Esophagus muscularis mucosa (tissue), 4 donors: ENCODE measurements at regions not wholly inside any gene's neighbourhood (a gene's known extent, or its start where the extent isn't known, plus 50 kb on each side); places are given as distances from the start of the nearest gene placed in this dataset.

Experiments used
- DNase-seq: peaks from one replicate; pipeline ENCODE4 v3.0.0-alpha.2; 2017; ENCODE audit errors: extremely low spot score
- H3K27ac ChIP-seq, 4 donors: fragments of 200-600 bp; sonication (generic); replicated peaks in 1 of 4; 1 replicate in 3 of 4; 2 replicates in 1 of 4; pipeline ENCODE4 v1.5.1; 2016 to 2019; ENCODE audit warnings: mild to moderate bottlenecking in 1 of 4
- H3K27me3 ChIP-seq, 4 donors: fragments of 200-600 bp; sonication (generic); one replicate each; pipeline versions ENCODE4 v1.5.1 to v1.6.0; 2016 to 2019
- H3K36me3 ChIP-seq, 4 donors: fragments of 200-600 bp; sonication (generic); one replicate each; pipeline ENCODE4 v1.5.1; 2016 to 2019
- H3K4me1 ChIP-seq, 4 donors: fragments of 200-600 bp; sonication (generic); one replicate each; pipeline ENCODE4 v1.5.1; 2016 to 2019
- H3K4me3 ChIP-seq, 4 donors: fragments of 200-600 bp; sonication (generic); 1 replicate in 2 of 4; 2 replicates in 2 of 4; pipeline ENCODE4 v1.5.1; 2016 to 2019; ENCODE audit warnings: mild to moderate bottlenecking in 4 of 4, moderate library complexity in 1 of 4
- H3K9me3 ChIP-seq, 4 donors: fragments of 200-600 bp; sonication (generic); 1 replicate in 3 of 4; 2 replicates in 1 of 4; pipeline ENCODE4 v1.5.1; 2016 to 2019
- CTCF ChIP-seq, 3 experiments: fragments of 200-600 bp in 2 of 3; fragments of 450-650 bp in 1 of 3; sonication (generic) in 2 of 3; IDR thresholded peaks; one replicate each; pipeline ENCODE4 v1.5.1; 2017 to 2019; ENCODE audit warnings: antibody characterized with exemption in 3 of 3, mild to moderate bottlenecking in 2 of 3, moderate library complexity in 1 of 3
- EP300 ChIP-seq: sonication (generic); formaldehyde crosslinking; IDR thresholded peaks from one replicate; pipeline ENCODE4 v1.6.1; 2017; ENCODE audit warnings: antibody characterized with exemption
- POLR2A ChIP-seq: fragments of 450-650 bp; IDR thresholded peaks from one replicate; pipeline ENCODE4 v1.6.1; 2017; ENCODE audit warnings: antibody characterized with exemption, moderate library complexity, mild to moderate bottlenecking, low read depth
- POLR2AphosphoS5 ChIP-seq, 2 donors: sonication (generic); formaldehyde crosslinking; IDR thresholded peaks; one replicate each; pipeline ENCODE4 v1.6.1; 2017; ENCODE audit warnings: antibody characterized with exemption in 2 of 2
- WGBS: methylation state at CpG from one replicate; pipeline ENCODE4 v1.1.5; 2018; 5-methylcytosine and 5-hydroxymethylcytosine counted together
- intact Hi-C: fragments of 100-400 bp; cut with DNase I; formaldehyde crosslinking; loops from one replicate; pipeline ENCODE4 v1.15.1; 2023

- no peak overlapping the region for H3K27ac ChIP-seq
- no peaks in the 10 kb centered on the region for H3K36me3 ChIP-seq
- TF ChIP-seq CTCF (IDR thresholded peaks at IDR 0.05), result no peak
- TF ChIP-seq EP300, result no peak
- no peak for TF ChIP-seq POLR2AphosphoS5 (IDR thresholded peaks at IDR 0.05)
- TF ChIP-seq POLR2A, result no peak
- H3K27me3 ChIP-seq, result peaks cover 0 to 16% (median 0%) of the 10 kb centered on the region in 4 donors
- WGBS, result 74% methylated on average over 7 of the region's 7 CpGs
- H3K4me1 ChIP-seq, result peaks cover 0 to 13% (median 5%) of the 10 kb centered on the region in 4 donors
- H3K9me3 ChIP-seq, result no peaks in the 10 kb centered on the region
- no peak for DNase-seq
- H3K4me3 ChIP-seq, result no peak overlapping the region
- intact Hi-C loops, result loop anchor here (5.0 kb wide), 2 partner anchors 657 to 677 kb away; no protein-coding TSS in a partner anchor
Measured at GRCh38 chr7:156474241-156474743, 166.3 kb upstream of the RNF32 start.

DNA sequence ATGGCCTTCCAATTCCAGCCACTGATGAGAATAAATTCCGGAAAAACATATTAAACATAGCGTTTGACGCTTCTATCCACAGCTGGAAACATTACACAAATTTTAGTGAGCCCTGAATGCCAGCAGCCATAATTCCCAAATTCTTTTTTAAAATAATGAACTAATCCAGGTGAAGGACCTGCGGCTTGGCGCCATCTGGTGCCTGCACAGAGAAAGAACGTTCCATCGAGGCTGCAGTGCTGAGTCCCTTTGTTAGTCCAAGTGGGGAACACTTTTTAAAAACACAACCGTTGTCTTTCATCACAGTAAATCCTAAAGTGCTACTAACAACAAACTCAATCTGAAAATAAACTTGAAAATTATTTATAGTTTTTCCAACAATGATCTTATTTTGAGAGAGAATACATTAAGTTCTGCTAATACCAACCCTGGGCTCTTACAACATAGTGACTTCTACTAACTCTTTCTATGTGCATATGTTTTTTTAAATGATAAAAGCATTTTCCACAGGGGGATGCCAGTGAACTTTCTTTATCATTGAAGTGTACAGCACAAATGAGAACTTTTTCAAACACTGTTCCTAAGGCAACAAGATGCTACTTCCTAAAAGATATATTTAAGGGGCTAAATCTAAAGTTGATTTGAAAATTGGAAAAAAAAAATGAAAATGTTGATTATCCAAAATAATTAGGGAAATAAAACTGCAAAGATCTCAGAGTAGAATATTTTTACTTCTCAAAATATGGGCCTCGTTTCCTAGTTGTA is 166.9 kb upstream of the RNF32 start:
- no peaks in the 10 kb centered on the region for H3K9me3 ChIP-seq
- no peak overlapping the region for H3K27ac ChIP-seq
- DNase-seq, result no peak
- no peaks in the 10 kb centered on the region for H3K36me3 ChIP-seq
- peaks cover 0 to 11% (median 0%) of the 10 kb centered on the region in 4 donors for H3K27me3 ChIP-seq
- H3K4me1 ChIP-seq, result peaks cover 0 to 13% (median 5%) of the 10 kb centered on the region in 4 donors
- intact Hi-C loops, result loop anchor here (5.0 kb wide), 2 partner anchors 656 to 676 kb away; no protein-coding TSS in a partner anchor
- TF ChIP-seq CTCF (IDR thresholded peaks at IDR 0.05) (peak; percentile 39 to 62 (median 51)), POLR2A (no peak)
- 22% methylated on average over 9 of the region's 9 CpGs for WGBS
- H3K4me3 ChIP-seq, result no peak overlapping the region

GRCh38 chr7:156472267-156472666 is 168.3 kb upstream of the RNF32 start:
- WGBS, result 91% methylated on average over 11 of the region's 11 CpGs
- no peak overlapping the region for H3K4me3 ChIP-seq
- peaks cover 0 to 13% (median 5%) of the 10 kb centered on the region in 4 donors for H3K4me1 ChIP-seq
- H3K27me3 ChIP-seq, result peaks cover 0 to 7% (median 0%) of the 10 kb centered on the region in 4 donors
- no peaks in the 10 kb centered on the region for H3K36me3 ChIP-seq
- intact Hi-C loops, result loop anchor here (5.0 kb wide), 2 partner anchors 655 to 675 kb away; no protein-coding TSS in a partner anchor
- TF ChIP-seq POLR2A (no peak), CTCF (IDR thresholded peaks at IDR 0.05) (no peak), POLR2AphosphoS5 (IDR thresholded peaks at IDR 0.05) (no peak), EP300 (no peak)
- H3K9me3 ChIP-seq, result no peaks in the 10 kb centered on the region
- no peak for DNase-seq
- no peak overlapping the region for H3K27ac ChIP-seq

GRCh38 chr7:156470399-156471320 is 169.9 kb upstream of the RNF32 start:
- Histone ChIP-seq H3K4me3 (no peak overlapping the region), H3K36me3 (no peaks in the 10 kb centered on the region), H3K9me3 (no peaks in the 10 kb centered on the region), H3K27me3 (peaks cover 0 to 16% (median 0%) of the 10 kb centered on the region in 4 donors), H3K4me1 (peaks cover 0 to 8% (median 2%) of the 10 kb centered on the region in 4 donors), H3K27ac (no peak overlapping the region)
- intact Hi-C loops, result loop anchor here (5.0 kb wide), 2 partner anchors 653 to 673 kb away; no protein-coding TSS in a partner anchor
- DNase-seq, result no peak
- 95% methylated on average over 28 of the region's 32 CpGs for WGBS
- no peak for TF ChIP-seq CTCF (IDR thresholded peaks at IDR 0.05)
- no peak for TF ChIP-seq POLR2A
- no peak for TF ChIP-seq POLR2AphosphoS5 (IDR thresholded peaks at IDR 0.05)
- TF ChIP-seq EP300, result no peak
